Hepatocyte (in vitro differentiated cells): ENCODE measurements at regions not wholly inside any gene's neighbourhood (a gene's known extent, or its start where the extent isn't known, plus 50 kb on each side); places are given as distances from the start of the nearest gene placed in this dataset.

Experiments
- CTCF ChIP-seq: fragments of 200-600 bp; sonication (generic); IDR thresholded peaks from 2 replicates; pipeline ENCODE4 v1.5.1; 2016; ENCODE audit warnings: antibody characterized with exemption, mild to moderate bottlenecking; ENCODE audit not compliant: poor library complexity
- EZH2 ChIP-seq: fragments of 200-600 bp; sonication (generic); IDR thresholded peaks from 2 replicates; pipeline ENCODE4 v1.6.1; 2016; ENCODE audit warnings: antibody characterized with exemption, mild to moderate bottlenecking, borderline replicate concordance
- EZH2phosphoT487 ChIP-seq: fragments of 200-600 bp; sonication (generic); IDR thresholded peaks from one replicate; pipeline ENCODE4 v1.6.1; 2018; ENCODE audit warnings: antibody characterized with exemption, mild to moderate bottlenecking, low read depth, moderate library complexity; ENCODE audit not compliant: unreplicated experiment, severe bottlenecking

GRCh38 chr5:91586232-91586631, 203.1 kb upstream of the ARRDC3 start:
- no peak for TF ChIP-seq CTCF
- TF ChIP-seq EZH2: no peak
- no peak for TF ChIP-seq EZH2phosphoT487
